H1 (cell line): ENCODE measurements at regions not wholly inside any gene's neighbourhood (a gene's known extent, or its start where the extent isn't known, plus 50 kb on each side); places are given as distances from the start of the nearest gene placed in this dataset.

Source experiments
- BACH1 ChIP-seq: IDR thresholded peaks from 2 replicates; pipeline ENCODE4 v1.6.1; 2012; ENCODE audit warnings: low read length, improper control_type of control experiment
- CREB1 ChIP-seq: IDR thresholded peaks from 2 replicates; pipeline ENCODE4 v1.6.1; 2012; ENCODE audit warnings: inconsistent platforms
- POLR2AphosphoS5 ChIP-seq: IDR thresholded peaks from 2 replicates; pipeline ENCODE4 v1.6.1; 2011; ENCODE audit warnings: low read depth, low read length
- TF ChIP-seq, protein P1 (sequence below): fragments of 300-600 bp; sonication (generic); IDR thresholded peaks from 2 replicates; pipeline ENCODE4 v1.7.1; 2012; ENCODE audit warnings: low read length, moderate library complexity, mild to moderate bottlenecking, inconsistent platforms; ENCODE audit not compliant: insufficient replicate concordance
- TF ChIP-seq, protein P2 (sequence below), 3 experiments: IDR thresholded peaks; 1 replicate in 2 of 3; 2 replicates in 1 of 3; pipeline versions ENCODE4 v1.5.1 to v1.6.1; 2011; ENCODE audit warnings: low read length in 3 of 3, mild to moderate bottlenecking in 3 of 3, inconsistent platforms in 2 of 3, low read depth in 1 of 3, moderate library complexity in 1 of 3; ENCODE audit not compliant: insufficient read depth in 1 of 3; ENCODE audit errors: control extremely low read depth in 1 of 3

DNA sequence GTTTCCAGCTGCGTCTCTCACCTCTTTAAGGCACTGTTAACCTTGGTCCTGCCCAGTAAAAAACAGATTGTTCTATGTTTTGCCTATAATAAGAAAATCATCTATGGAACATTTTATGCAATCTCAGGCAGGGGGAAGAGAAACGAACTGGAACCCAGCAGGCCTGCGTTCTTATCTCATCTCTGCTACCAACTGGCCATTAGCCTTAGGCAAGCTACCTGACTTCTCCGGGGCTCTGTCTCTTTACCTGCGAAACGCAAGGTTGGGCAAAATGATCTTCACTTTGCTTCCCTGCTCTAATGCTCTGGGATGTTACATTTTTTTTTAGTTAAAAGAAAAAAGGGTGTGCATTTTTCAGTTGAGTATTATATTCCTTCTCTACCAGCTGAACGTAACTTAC, 70.5 kb upstream of the WIPF1 start (continued):
- TF ChIP-seq POLR2AphosphoS5: no peak
- TF ChIP-seq BACH1: no peak
- TF ChIP-seq, protein P1, sequence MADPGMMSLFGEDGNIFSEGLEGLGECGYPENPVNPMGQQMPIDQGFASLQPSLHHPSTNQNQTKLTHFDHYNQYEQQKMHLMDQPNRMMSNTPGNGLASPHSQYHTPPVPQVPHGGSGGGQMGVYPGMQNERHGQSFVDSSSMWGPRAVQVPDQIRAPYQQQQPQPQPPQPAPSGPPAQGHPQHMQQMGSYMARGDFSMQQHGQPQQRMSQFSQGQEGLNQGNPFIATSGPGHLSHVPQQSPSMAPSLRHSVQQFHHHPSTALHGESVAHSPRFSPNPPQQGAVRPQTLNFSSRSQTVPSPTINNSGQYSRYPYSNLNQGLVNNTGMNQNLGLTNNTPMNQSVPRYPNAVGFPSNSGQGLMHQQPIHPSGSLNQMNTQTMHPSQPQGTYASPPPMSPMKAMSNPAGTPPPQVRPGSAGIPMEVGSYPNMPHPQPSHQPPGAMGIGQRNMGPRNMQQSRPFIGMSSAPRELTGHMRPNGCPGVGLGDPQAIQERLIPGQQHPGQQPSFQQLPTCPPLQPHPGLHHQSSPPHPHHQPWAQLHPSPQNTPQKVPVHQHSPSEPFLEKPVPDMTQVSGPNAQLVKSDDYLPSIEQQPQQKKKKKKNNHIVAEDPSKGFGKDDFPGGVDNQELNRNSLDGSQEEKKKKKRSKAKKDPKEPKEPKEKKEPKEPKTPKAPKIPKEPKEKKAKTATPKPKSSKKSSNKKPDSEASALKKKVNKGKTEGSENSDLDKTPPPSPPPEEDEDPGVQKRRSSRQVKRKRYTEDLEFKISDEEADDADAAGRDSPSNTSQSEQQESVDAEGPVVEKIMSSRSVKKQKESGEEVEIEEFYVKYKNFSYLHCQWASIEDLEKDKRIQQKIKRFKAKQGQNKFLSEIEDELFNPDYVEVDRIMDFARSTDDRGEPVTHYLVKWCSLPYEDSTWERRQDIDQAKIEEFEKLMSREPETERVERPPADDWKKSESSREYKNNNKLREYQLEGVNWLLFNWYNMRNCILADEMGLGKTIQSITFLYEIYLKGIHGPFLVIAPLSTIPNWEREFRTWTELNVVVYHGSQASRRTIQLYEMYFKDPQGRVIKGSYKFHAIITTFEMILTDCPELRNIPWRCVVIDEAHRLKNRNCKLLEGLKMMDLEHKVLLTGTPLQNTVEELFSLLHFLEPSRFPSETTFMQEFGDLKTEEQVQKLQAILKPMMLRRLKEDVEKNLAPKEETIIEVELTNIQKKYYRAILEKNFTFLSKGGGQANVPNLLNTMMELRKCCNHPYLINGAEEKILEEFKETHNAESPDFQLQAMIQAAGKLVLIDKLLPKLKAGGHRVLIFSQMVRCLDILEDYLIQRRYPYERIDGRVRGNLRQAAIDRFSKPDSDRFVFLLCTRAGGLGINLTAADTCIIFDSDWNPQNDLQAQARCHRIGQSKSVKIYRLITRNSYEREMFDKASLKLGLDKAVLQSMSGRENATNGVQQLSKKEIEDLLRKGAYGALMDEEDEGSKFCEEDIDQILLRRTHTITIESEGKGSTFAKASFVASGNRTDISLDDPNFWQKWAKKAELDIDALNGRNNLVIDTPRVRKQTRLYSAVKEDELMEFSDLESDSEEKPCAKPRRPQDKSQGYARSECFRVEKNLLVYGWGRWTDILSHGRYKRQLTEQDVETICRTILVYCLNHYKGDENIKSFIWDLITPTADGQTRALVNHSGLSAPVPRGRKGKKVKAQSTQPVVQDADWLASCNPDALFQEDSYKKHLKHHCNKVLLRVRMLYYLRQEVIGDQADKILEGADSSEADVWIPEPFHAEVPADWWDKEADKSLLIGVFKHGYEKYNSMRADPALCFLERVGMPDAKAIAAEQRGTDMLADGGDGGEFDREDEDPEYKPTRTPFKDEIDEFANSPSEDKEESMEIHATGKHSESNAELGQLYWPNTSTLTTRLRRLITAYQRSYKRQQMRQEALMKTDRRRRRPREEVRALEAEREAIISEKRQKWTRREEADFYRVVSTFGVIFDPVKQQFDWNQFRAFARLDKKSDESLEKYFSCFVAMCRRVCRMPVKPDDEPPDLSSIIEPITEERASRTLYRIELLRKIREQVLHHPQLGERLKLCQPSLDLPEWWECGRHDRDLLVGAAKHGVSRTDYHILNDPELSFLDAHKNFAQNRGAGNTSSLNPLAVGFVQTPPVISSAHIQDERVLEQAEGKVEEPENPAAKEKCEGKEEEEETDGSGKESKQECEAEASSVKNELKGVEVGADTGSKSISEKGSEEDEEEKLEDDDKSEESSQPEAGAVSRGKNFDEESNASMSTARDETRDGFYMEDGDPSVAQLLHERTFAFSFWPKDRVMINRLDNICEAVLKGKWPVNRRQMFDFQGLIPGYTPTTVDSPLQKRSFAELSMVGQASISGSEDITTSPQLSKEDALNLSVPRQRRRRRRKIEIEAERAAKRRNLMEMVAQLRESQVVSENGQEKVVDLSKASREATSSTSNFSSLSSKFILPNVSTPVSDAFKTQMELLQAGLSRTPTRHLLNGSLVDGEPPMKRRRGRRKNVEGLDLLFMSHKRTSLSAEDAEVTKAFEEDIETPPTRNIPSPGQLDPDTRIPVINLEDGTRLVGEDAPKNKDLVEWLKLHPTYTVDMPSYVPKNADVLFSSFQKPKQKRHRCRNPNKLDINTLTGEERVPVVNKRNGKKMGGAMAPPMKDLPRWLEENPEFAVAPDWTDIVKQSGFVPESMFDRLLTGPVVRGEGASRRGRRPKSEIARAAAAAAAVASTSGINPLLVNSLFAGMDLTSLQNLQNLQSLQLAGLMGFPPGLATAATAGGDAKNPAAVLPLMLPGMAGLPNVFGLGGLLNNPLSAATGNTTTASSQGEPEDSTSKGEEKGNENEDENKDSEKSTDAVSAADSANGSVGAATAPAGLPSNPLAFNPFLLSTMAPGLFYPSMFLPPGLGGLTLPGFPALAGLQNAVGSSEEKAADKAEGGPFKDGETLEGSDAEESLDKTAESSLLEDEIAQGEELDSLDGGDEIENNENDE: no peak
- TF ChIP-seq CREB1: no peak
- TF ChIP-seq, protein P2, sequence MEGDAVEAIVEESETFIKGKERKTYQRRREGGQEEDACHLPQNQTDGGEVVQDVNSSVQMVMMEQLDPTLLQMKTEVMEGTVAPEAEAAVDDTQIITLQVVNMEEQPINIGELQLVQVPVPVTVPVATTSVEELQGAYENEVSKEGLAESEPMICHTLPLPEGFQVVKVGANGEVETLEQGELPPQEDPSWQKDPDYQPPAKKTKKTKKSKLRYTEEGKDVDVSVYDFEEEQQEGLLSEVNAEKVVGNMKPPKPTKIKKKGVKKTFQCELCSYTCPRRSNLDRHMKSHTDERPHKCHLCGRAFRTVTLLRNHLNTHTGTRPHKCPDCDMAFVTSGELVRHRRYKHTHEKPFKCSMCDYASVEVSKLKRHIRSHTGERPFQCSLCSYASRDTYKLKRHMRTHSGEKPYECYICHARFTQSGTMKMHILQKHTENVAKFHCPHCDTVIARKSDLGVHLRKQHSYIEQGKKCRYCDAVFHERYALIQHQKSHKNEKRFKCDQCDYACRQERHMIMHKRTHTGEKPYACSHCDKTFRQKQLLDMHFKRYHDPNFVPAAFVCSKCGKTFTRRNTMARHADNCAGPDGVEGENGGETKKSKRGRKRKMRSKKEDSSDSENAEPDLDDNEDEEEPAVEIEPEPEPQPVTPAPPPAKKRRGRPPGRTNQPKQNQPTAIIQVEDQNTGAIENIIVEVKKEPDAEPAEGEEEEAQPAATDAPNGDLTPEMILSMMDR (IDR thresholded peaks at IDR 0.05; ENCODE audit: control extremely low read depth in 1 of 3, insufficient read depth in 1 of 3, low read depth in 1 of 3, low read length in 3 of 3): no peak
